ENCODE measurements at regions not wholly inside any gene's neighbourhood (a gene's known extent, or its start where the extent isn't known, plus 50 kb on each side); places are given as distances from the start of the nearest gene placed in this dataset.

DNA sequence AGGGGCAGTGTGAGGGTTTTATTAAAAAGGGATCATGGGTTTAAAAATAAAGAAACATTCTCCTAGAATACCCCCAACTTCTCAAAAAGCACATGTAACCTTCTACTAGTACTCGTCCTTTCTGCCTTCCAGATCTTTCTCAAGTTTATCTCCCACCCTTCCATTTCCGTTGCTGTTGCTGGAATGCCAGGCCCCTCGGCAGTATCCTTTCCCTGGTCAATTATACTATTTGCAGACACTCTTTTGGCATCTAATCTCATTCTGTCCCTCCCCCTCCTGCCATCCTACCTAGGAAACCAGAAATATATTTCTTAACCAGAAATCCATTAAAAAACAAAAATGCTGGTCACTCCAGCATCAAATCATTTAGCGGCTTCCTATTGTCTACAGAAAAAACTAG is 198.2 kb upstream of the ATP2B1 start (continued):
- TF ChIP-seq EZH2 (IDR thresholded peaks at IDR 0.05; ENCODE audit: borderline replicate concordance, control insufficient read depth, low read depth, low read length), result no peak

DNA sequence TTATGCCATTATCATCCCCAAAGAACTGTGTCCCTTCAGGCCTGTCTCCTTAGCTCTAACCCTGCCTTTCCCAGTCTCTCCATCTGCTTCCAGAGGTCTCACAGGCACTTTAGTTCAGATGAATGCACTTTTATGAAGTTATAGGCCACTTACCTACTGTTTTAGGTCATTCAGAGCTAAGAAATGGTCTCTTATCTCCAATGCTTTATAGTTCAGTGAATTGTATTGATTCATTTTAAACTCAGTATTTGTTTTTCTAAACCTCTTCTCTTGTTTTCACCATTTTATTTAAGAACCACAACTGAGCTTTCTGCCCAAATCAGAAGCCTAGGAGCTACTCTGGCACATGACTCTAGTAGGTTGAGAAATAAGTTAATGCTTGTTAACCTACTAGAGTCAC is 197.5 kb upstream of the ATP2B1 start:
- RAD21 ChIA-PET (ENCODE audit: unreplicated experiment), result no interaction called here
- H4K20me1 ChIP-seq (ENCODE audit: control insufficient read depth, insufficient read depth), result no peaks in the 10 kb centered on the region
- no peak overlapping the region for H2AFZ ChIP-seq (ENCODE audit: control insufficient read depth, low read depth, low read length)
- H3K4me1 ChIP-seq (ENCODE audit: control insufficient read depth, insufficient read depth, low read length), result no peaks in the 10 kb centered on the region
- H3K36me3 ChIP-seq (ENCODE audit: control insufficient read depth in 2 of 2, insufficient read depth in 2 of 2, low read length in 1 of 2), result no peaks in the 10 kb centered on the region
- POLR2A ChIA-PET, result no interaction called here
- BruUV-seq (replicated peaks), result no TSS peak
- no peaks in the 10 kb centered on the region for H3K9me3 ChIP-seq (replicated peaks; ENCODE audit: control insufficient read depth, insufficient read depth, low read length)
- SMC1A ChIA-PET (ENCODE audit: uncharacterized antibody, unreplicated experiment), result interaction anchor here (1.0 kb wide), 1 partner anchor 21 kb away, joined by 3 read pairs; no protein-coding TSS in a partner anchor
- CTCF ChIA-PET, result interaction anchor here (0.8 kb wide), 1 partner anchor 12 kb away, joined by 4 read pairs; no protein-coding TSS in a partner anchor
- H3K27ac ChIP-seq (ENCODE audit: control insufficient read depth, insufficient read depth), result no peak overlapping the region
- in situ Hi-C loops (cut with MboI), result no loop called here
- H3K79me2 ChIP-seq (ENCODE audit: control insufficient read depth, insufficient read depth, low read length), result no peaks in the 10 kb centered on the region
- no peak for ATAC-seq
- H3K4me2 ChIP-seq (ENCODE audit: control insufficient read depth, insufficient read depth), result no peak overlapping the region
- intact Hi-C loops (cut with micrococcal nuclease; ENCODE audit: unreplicated experiment), result no loop called here
- no peak for FAIRE-seq
- H3K27me3 ChIP-seq (replicated peaks in 1 of 2; ENCODE audit: control insufficient read depth in 2 of 2, insufficient read depth in 2 of 2, low read length in 1 of 2), result no peaks in the 10 kb centered on the region
- H3K4me3 ChIP-seq, result no peak overlapping the region
- DNase-seq (ENCODE audit: low read depth, low spot score), result no peak
- no peak overlapping the region for H3K9ac ChIP-seq (ENCODE audit: control insufficient read depth, insufficient read depth, low read length)
- no peak for TF ChIP-seq RAD51 (IDR thresholded peaks at IDR 0.05)
- no peak for TF ChIP-seq FOXK2 (IDR thresholded peaks at IDR 0.05)
- TF ChIP-seq, protein P1, sequence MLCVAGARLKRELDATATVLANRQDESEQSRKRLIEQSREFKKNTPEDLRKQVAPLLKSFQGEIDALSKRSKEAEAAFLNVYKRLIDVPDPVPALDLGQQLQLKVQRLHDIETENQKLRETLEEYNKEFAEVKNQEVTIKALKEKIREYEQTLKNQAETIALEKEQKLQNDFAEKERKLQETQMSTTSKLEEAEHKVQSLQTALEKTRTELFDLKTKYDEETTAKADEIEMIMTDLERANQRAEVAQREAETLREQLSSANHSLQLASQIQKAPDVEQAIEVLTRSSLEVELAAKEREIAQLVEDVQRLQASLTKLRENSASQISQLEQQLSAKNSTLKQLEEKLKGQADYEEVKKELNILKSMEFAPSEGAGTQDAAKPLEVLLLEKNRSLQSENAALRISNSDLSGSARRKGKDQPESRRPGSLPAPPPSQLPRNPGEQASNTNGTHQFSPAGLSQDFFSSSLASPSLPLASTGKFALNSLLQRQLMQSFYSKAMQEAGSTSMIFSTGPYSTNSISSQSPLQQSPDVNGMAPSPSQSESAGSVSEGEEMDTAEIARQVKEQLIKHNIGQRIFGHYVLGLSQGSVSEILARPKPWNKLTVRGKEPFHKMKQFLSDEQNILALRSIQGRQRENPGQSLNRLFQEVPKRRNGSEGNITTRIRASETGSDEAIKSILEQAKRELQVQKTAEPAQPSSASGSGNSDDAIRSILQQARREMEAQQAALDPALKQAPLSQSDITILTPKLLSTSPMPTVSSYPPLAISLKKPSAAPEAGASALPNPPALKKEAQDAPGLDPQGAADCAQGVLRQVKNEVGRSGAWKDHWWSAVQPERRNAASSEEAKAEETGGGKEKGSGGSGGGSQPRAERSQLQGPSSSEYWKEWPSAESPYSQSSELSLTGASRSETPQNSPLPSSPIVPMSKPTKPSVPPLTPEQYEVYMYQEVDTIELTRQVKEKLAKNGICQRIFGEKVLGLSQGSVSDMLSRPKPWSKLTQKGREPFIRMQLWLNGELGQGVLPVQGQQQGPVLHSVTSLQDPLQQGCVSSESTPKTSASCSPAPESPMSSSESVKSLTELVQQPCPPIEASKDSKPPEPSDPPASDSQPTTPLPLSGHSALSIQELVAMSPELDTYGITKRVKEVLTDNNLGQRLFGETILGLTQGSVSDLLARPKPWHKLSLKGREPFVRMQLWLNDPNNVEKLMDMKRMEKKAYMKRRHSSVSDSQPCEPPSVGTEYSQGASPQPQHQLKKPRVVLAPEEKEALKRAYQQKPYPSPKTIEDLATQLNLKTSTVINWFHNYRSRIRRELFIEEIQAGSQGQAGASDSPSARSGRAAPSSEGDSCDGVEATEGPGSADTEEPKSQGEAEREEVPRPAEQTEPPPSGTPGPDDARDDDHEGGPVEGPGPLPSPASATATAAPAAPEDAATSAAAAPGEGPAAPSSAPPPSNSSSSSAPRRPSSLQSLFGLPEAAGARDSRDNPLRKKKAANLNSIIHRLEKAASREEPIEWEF (IDR thresholded peaks at IDR 0.05; ENCODE audit: insufficient replicate concordance, low read depth, low read length), result no peak
- TF ChIP-seq POU2F2 (IDR thresholded peaks at IDR 0.05; ENCODE audit: borderline replicate concordance, low read depth, low read length), result no peak
- no peak for TF ChIP-seq GABPA (IDR thresholded peaks at IDR 0.05; ENCODE audit: low read depth)
- no peak for TF ChIP-seq SUZ12 (IDR thresholded peaks at IDR 0.05; ENCODE audit: unreplicated experiment)
- TF ChIP-seq TCF12 (IDR thresholded peaks at IDR 0.05; ENCODE audit: low read depth, low read length), result no peak
- TF ChIP-seq TAF1 (IDR thresholded peaks at IDR 0.05; ENCODE audit: borderline replicate concordance, low read depth, low read length), result no peak
- TF ChIP-seq, protein P2, sequence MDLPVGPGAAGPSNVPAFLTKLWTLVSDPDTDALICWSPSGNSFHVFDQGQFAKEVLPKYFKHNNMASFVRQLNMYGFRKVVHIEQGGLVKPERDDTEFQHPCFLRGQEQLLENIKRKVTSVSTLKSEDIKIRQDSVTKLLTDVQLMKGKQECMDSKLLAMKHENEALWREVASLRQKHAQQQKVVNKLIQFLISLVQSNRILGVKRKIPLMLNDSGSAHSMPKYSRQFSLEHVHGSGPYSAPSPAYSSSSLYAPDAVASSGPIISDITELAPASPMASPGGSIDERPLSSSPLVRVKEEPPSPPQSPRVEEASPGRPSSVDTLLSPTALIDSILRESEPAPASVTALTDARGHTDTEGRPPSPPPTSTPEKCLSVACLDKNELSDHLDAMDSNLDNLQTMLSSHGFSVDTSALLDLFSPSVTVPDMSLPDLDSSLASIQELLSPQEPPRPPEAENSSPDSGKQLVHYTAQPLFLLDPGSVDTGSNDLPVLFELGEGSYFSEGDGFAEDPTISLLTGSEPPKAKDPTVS (IDR thresholded peaks at IDR 0.05; ENCODE audit: low read depth, low read length), result no peak
- no peak for TF ChIP-seq KLF5 (IDR thresholded peaks at IDR 0.05; ENCODE audit: partially characterized antibody)
- no peak for TF ChIP-seq BACH1 (IDR thresholded peaks at IDR 0.05; ENCODE audit: borderline replicate concordance)
- no peak for TF ChIP-seq YY1 (IDR thresholded peaks at IDR 0.05; ENCODE audit: low read depth, low read length)
- no peak for TF ChIP-seq CBX3 (IDR thresholded peaks at IDR 0.05; ENCODE audit: borderline replicate concordance, low read depth)
- TF ChIP-seq HDAC6 (IDR thresholded peaks at IDR 0.05; ENCODE audit: unreplicated experiment), result no peak
- TF ChIP-seq, protein P3, sequence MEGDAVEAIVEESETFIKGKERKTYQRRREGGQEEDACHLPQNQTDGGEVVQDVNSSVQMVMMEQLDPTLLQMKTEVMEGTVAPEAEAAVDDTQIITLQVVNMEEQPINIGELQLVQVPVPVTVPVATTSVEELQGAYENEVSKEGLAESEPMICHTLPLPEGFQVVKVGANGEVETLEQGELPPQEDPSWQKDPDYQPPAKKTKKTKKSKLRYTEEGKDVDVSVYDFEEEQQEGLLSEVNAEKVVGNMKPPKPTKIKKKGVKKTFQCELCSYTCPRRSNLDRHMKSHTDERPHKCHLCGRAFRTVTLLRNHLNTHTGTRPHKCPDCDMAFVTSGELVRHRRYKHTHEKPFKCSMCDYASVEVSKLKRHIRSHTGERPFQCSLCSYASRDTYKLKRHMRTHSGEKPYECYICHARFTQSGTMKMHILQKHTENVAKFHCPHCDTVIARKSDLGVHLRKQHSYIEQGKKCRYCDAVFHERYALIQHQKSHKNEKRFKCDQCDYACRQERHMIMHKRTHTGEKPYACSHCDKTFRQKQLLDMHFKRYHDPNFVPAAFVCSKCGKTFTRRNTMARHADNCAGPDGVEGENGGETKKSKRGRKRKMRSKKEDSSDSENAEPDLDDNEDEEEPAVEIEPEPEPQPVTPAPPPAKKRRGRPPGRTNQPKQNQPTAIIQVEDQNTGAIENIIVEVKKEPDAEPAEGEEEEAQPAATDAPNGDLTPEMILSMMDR (IDR thresholded peaks at IDR 0.05 in 2 of 3, conservative IDR thresholded peaks at IDR 0.05 in 1 of 3; ENCODE audit: control insufficient read depth in 2 of 3, extremely low read depth in 1 of 3, insufficient read depth in 1 of 3, low read depth in 3 of 3, low read length in 3 of 3), result no peak
- no peak for TF ChIP-seq STAT1 (conservative IDR thresholded peaks at IDR 0.05)

Data from GM12878 (cell line).